ENCODE measurements at regions not wholly inside any gene's neighbourhood (a gene's known extent, or its start where the extent isn't known, plus 50 kb on each side); places are given as distances from the start of the nearest gene placed in this dataset.

DNA sequence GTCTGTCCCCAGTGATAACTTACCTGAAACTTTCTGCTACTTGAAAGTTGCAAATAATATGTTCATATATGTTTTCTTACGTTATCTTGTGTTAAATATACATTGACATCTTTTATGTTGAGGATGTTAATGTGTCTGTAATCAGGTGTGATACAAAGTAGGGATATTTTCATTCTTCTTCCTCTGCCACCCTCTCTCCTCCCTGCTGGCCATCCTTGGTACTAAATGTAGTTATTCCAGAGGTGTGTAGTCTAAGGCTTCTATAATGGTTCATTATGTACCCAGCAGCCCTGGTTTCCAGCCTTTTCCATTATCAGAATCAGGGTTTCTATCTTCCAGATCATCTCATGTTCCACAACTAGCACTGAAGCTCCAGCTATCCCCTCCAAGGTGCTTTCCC is 606.7 kb upstream of the KLHL1 start:
- TF ChIP-seq, protein P1, sequence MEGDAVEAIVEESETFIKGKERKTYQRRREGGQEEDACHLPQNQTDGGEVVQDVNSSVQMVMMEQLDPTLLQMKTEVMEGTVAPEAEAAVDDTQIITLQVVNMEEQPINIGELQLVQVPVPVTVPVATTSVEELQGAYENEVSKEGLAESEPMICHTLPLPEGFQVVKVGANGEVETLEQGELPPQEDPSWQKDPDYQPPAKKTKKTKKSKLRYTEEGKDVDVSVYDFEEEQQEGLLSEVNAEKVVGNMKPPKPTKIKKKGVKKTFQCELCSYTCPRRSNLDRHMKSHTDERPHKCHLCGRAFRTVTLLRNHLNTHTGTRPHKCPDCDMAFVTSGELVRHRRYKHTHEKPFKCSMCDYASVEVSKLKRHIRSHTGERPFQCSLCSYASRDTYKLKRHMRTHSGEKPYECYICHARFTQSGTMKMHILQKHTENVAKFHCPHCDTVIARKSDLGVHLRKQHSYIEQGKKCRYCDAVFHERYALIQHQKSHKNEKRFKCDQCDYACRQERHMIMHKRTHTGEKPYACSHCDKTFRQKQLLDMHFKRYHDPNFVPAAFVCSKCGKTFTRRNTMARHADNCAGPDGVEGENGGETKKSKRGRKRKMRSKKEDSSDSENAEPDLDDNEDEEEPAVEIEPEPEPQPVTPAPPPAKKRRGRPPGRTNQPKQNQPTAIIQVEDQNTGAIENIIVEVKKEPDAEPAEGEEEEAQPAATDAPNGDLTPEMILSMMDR (conservative IDR thresholded peaks at IDR 0.05; ENCODE audit: low read length), result peak; percentile 32; the same call in 1 of the 2 replicates
- TF ChIP-seq EZH2phosphoT487 (IDR thresholded peaks at IDR 0.05; ENCODE audit: borderline replicate concordance), result no peak

Measured in Loucy (cell line).